Spinal cord (tissue), 9 donors: ENCODE measurements at regions not wholly inside any gene's neighbourhood (a gene's known extent, or its start where the extent isn't known, plus 50 kb on each side); places are given as distances from the start of the nearest gene placed in this dataset.
"Not testable (repeated sequence)": the region's sequence is repeated elsewhere in the genome, so short reads cannot be mapped to it uniquely, and the experiment has no call there.

Source experiments
- DNase-seq, 6 donors: peaks; one replicate each; pipeline versions ENCODE4 v3.0.0 to v3.0.0-alpha.2; 2013 to 2015; ENCODE audit warnings: low spot score in 6 of 6, low read depth in 4 of 6
- H3K27ac ChIP-seq: one replicate; pipeline ENCODE4 v1.5.1; 2013; ENCODE audit warnings: low read depth, low read length, control low read depth
- H3K27me3 ChIP-seq: one replicate; pipeline ENCODE4 v1.6.1; 2013; ENCODE audit warnings: low read length; ENCODE audit not compliant: control insufficient read depth, insufficient read depth
- H3K36me3 ChIP-seq: one replicate; pipeline ENCODE4 v1.6.1; 2013; ENCODE audit warnings: low read length; ENCODE audit not compliant: control insufficient read depth, insufficient read depth
- H3K4me1 ChIP-seq: one replicate; pipeline ENCODE4 v1.6.1; 2013; ENCODE audit warnings: low read length; ENCODE audit not compliant: control insufficient read depth, insufficient read depth
- H3K4me3 ChIP-seq: one replicate; pipeline ENCODE4 v1.5.1; 2013; ENCODE audit warnings: low read depth, low read length, control low read depth
- H3K9me3 ChIP-seq: one replicate; pipeline ENCODE4 v1.6.1; 2013; ENCODE audit warnings: low read length; ENCODE audit not compliant: control insufficient read depth, insufficient read depth
- WGBS: methylation state at CpG from one replicate; pipeline ENCODE4 v1.1.5; 2013; ENCODE audit warnings: missing lambda C conversion rate; ENCODE audit not compliant: insufficient coverage; 5-methylcytosine and 5-hydroxymethylcytosine counted together
- donor health status: healthy.

GRCh38 chr6:66326228-66326627 lies 619.2 kb upstream of the EYS start:
- Histone ChIP-seq H3K27ac (no peak overlapping the region), H3K4me1 (no peaks in the 10 kb centered on the region), H3K4me3 (no peak overlapping the region), H3K9me3 (no peaks in the 10 kb centered on the region), H3K36me3 (no peaks in the 10 kb centered on the region), H3K27me3 (no peaks in the 10 kb centered on the region)
- no peak for DNase-seq
- WGBS = no CpG with 5 or more reads among the region's 3 CpGs

- Histone ChIP-seq H3K4me1 (no peaks in the 10 kb centered on the region), H3K4me3 (no peak overlapping the region), H3K36me3 (no peaks in the 10 kb centered on the region), H3K27ac (no peak overlapping the region), H3K9me3 (no peaks in the 10 kb centered on the region), H3K27me3 (no peaks in the 10 kb centered on the region)
- WGBS = 42% methylated on average over 2 of the region's 6 CpGs
- peak in 3 of 6 donors; percentile 4 to 69 (median 6) for DNase-seq
Measured at GRCh38 chr6:66321017-66321416, 614.0 kb upstream of the EYS start.

GRCh38 chr6:66307490-66307889 lies 600.5 kb upstream of the EYS start:
- no peak overlapping the region for H3K27ac ChIP-seq
- no peaks in the 10 kb centered on the region for H3K4me1 ChIP-seq
- no peaks in the 10 kb centered on the region for H3K36me3 ChIP-seq
- H3K9me3 ChIP-seq = peaks cover 3% of the 10 kb centered on the region
- no peak for DNase-seq
- no CpG with 5 or more reads among the region's 2 CpGs for WGBS
- H3K4me3 ChIP-seq = no peak overlapping the region
- H3K27me3 ChIP-seq = no peaks in the 10 kb centered on the region

- no peak overlapping the region for H3K4me3 ChIP-seq
- H3K27me3 ChIP-seq = no peaks in the 10 kb centered on the region
- H3K9me3 ChIP-seq = no peaks in the 10 kb centered on the region
- H3K36me3 ChIP-seq = no peaks in the 10 kb centered on the region
- H3K4me1 ChIP-seq = no peaks in the 10 kb centered on the region
- no CpG with 5 or more reads among the region's 4 CpGs for WGBS
- H3K27ac ChIP-seq = no peak overlapping the region
- no peak for DNase-seq
Measured at GRCh38 chr6:66291905-66292304, 584.9 kb upstream of the EYS start.

GRCh38 chr6:66289889-66290288 lies 582.9 kb upstream of the EYS start:
- H3K4me3 ChIP-seq = no peak overlapping the region
- no peaks in the 10 kb centered on the region for H3K4me1 ChIP-seq
- DNase-seq = peak in 2 of 6 donors; percentile 1 to 75
- no peak overlapping the region for H3K27ac ChIP-seq
- WGBS = no CpG with 5 or more reads among the region's 2 CpGs
- no peaks in the 10 kb centered on the region for H3K27me3 ChIP-seq
- H3K9me3 ChIP-seq = no peaks in the 10 kb centered on the region
- no peaks in the 10 kb centered on the region for H3K36me3 ChIP-seq

GRCh38 chr6:66278115-66278514 lies 571.1 kb upstream of the EYS start:
- Histone ChIP-seq H3K36me3 (no peaks in the 10 kb centered on the region), H3K4me1 (no peaks in the 10 kb centered on the region), H3K27ac (no peak overlapping the region), H3K9me3 (no peaks in the 10 kb centered on the region), H3K4me3 (no peak overlapping the region), H3K27me3 (no peaks in the 10 kb centered on the region)
- no peak for DNase-seq

- DNase-seq = peak in 1 of 6 donors; percentile 2
- Histone ChIP-seq H3K9me3 (no peaks in the 10 kb centered on the region), H3K27me3 (no peaks in the 10 kb centered on the region), H3K4me1 (no peaks in the 10 kb centered on the region), H3K4me3 (no peak overlapping the region), H3K36me3 (no peaks in the 10 kb centered on the region), H3K27ac (no peak overlapping the region)
- no CpG with 5 or more reads among the region's 1 CpG for WGBS
Measured at GRCh38 chr6:66277400-66277799, 570.4 kb upstream of the EYS start.

- no peak for DNase-seq
- 59% methylated on average over 1 of the region's 1 CpG for WGBS
- Histone ChIP-seq H3K27me3 (no peaks in the 10 kb centered on the region), H3K36me3 (no peaks in the 10 kb centered on the region), H3K27ac (no peak overlapping the region), H3K4me1 (no peaks in the 10 kb centered on the region), H3K9me3 (no peaks in the 10 kb centered on the region), H3K4me3 (no peak overlapping the region)
Measured at GRCh38 chr6:66265737-66266136, 558.7 kb upstream of the EYS start.

GRCh38 chr6:66264376-66264775 lies 557.4 kb upstream of the EYS start:
- Histone ChIP-seq H3K4me3 (no peak overlapping the region), H3K27me3 (no peaks in the 10 kb centered on the region), H3K36me3 (no peaks in the 10 kb centered on the region), H3K27ac (no peak overlapping the region), H3K4me1 (no peaks in the 10 kb centered on the region), H3K9me3 (peaks cover 4% of the 10 kb centered on the region)
- DNase-seq = no peak
- WGBS = 91% methylated on average over 4 of the region's 4 CpGs

GRCh38 chr6:66258731-66259487 lies 551.9 kb upstream of the EYS start:
- DNase-seq, H3K36me3 ChIP-seq: not testable (repeated sequence)
- 89% methylated on average over 5 of the region's 6 CpGs for WGBS

More at GRCh38 chr6:66258731-66259487, 551.9 kb upstream of the EYS start:
- H3K9me3 ChIP-seq = peaks cover 11% of the 10 kb centered on the region
- H3K27ac ChIP-seq, H3K27me3 ChIP-seq, H3K4me1 ChIP-seq, H3K4me3 ChIP-seq: not testable (repeated sequence)
